Endothelial cell (in vitro differentiated cells): ENCODE measurements at regions not wholly inside any gene's neighbourhood (a gene's known extent, or its start where the extent isn't known, plus 50 kb on each side); places are given as distances from the start of the nearest gene placed in this dataset.
"Not testable (repeated sequence)": the region's sequence is repeated elsewhere in the genome, so short reads cannot be mapped to it uniquely, and the experiment has no call there.

Source experiments
- DNase-seq: peaks from one replicate; pipeline ENCODE4 v3.0.0; 2021; ENCODE audit warnings: low spot score
- H3K27ac Mint-ChIP-seq: one replicate; pipeline ENCODE4 v1.8.0; 2021; ENCODE audit warnings: mixed read lengths, inconsistent platforms; ENCODE audit not compliant: unreplicated experiment
- H3K27me3 Mint-ChIP-seq: one replicate; pipeline ENCODE4 v1.8.0; 2021; ENCODE audit warnings: mild to moderate bottlenecking, moderate library complexity, mixed read lengths, inconsistent platforms; ENCODE audit not compliant: unreplicated experiment
- H3K36me3 Mint-ChIP-seq: one replicate; pipeline ENCODE4 v1.8.0; 2021; ENCODE audit warnings: mild to moderate bottlenecking, low read depth, mixed read lengths, inconsistent platforms; ENCODE audit not compliant: unreplicated experiment
- H3K4me1 Mint-ChIP-seq: one replicate; pipeline ENCODE4 v1.8.0; 2021; ENCODE audit warnings: mild to moderate bottlenecking, mixed read lengths, inconsistent platforms; ENCODE audit not compliant: unreplicated experiment
- H3K4me3 Mint-ChIP-seq: one replicate; pipeline ENCODE4 v1.8.0; 2021; ENCODE audit warnings: mild to moderate bottlenecking, mixed read lengths, inconsistent platforms; ENCODE audit not compliant: unreplicated experiment
- H3K9me3 Mint-ChIP-seq: one replicate; pipeline ENCODE4 v1.8.0; 2021; ENCODE audit warnings: mixed read lengths, inconsistent platforms; ENCODE audit not compliant: unreplicated experiment
- CTCF ChIP-seq: fragments of 200-600 bp; sonication (generic); IDR thresholded peaks from one replicate; pipeline ENCODE4 v1.5.0; 2021; ENCODE audit warnings: antibody characterized with exemption; ENCODE audit not compliant: unreplicated experiment

DNA sequence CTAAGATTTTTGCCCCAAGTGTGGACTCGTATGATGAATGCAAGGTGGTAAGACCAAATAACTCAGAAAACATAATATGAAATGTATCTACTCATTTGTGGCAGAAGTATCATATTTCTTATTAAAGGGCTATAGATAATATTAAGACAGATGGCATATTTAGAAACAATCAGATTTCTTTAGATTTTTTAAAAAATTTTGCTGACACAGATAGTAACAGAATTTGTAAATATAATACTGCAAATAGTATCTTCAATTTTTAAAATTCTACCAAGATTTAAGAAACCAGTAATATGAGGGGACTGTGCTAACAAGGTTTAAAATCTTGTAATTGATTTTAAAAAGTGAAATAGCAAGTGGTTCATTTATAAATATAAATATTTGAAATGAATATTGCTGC, 1064.1 kb downstream of the DIPK2A start:
- no peak for TF ChIP-seq CTCF
- Mint-ChIP-seq H3K27me3 (no peaks in the 10 kb centered on the region), H3K9me3 (no peaks in the 10 kb centered on the region), H3K36me3 (no peaks in the 10 kb centered on the region), H3K4me1 (no peaks in the 10 kb centered on the region), H3K4me3 (no peak overlapping the region), H3K27ac (no peak overlapping the region)
- DNase-seq, result no peak

- H3K4me1 Mint-ChIP-seq, H3K27me3 Mint-ChIP-seq, H3K36me3 Mint-ChIP-seq, H3K27ac Mint-ChIP-seq, H3K4me3 Mint-ChIP-seq, H3K9me3 Mint-ChIP-seq, DNase-seq: not testable (repeated sequence)
Observed at GRCh38 chr3:145054055-145054454, 1082.4 kb downstream of the DIPK2A start.

DNA sequence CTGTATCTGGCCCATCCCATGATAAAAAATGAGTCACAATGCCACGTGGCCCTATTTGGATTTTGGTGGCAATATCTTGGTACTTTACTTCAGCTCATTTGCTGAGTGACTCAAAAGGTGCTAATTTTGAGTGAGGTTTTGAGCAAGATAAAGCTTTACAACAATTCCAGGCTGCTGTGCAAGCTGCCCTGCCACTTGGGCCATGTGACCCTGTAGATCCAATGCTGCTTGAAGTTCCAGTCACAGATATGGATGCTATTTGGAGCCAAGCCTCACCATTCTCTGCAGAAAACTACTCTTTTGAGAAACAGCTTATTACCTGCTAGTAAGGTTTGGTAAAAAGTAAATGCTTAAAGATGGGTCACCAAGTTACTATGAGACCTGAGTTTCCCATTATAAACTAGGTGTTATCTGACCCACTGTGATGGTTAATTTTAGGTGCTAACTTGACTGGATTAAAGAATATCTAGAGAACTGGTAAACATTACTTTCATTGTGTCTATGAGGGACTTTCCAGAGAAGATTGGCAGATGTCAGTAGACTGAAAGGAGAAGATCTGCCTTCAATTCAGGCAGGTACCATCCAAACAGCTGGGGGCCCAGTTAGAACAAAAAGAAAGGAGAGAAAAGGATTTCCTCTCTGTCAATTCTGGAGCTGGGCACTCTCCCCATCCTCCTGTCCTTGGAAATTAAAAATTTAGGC, 1083.9 kb downstream of the DIPK2A start:
- Mint-ChIP-seq H3K9me3 (peaks cover 4% of the 10 kb centered on the region), H3K27me3 (no peaks in the 10 kb centered on the region), H3K4me3 (no peak overlapping the region), H3K27ac (no peak overlapping the region), H3K4me1 (no peaks in the 10 kb centered on the region), H3K36me3 (peaks cover 4% of the 10 kb centered on the region)
- no peak for DNase-seq
- no peak for TF ChIP-seq CTCF

DNA sequence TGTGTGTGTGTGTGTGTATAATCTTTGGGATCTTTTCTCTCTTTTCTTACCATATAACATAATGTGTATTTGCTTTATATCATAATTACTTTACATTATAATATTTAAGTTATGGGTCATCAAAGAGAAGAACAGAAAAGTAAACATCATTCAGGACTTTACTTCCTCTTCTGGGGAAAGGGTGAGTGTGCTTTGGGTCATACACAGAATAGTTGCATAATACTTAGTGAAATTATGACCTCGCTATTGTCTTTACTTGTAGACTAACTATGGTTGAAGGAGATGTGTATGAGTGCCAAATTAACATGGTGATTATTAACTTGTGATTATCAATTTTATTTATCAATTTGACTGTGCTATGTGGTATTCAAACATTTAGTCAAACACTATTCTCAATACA, 1086.9 kb downstream of the DIPK2A start:
- no peak for DNase-seq
- no peak for TF ChIP-seq CTCF
- Mint-ChIP-seq H3K27ac (no peak overlapping the region), H3K4me1 (no peaks in the 10 kb centered on the region), H3K9me3 (peaks cover 14% of the 10 kb centered on the region), H3K4me3 (no peak overlapping the region), H3K36me3 (peaks cover 11% of the 10 kb centered on the region), H3K27me3 (no peaks in the 10 kb centered on the region)

DNA sequence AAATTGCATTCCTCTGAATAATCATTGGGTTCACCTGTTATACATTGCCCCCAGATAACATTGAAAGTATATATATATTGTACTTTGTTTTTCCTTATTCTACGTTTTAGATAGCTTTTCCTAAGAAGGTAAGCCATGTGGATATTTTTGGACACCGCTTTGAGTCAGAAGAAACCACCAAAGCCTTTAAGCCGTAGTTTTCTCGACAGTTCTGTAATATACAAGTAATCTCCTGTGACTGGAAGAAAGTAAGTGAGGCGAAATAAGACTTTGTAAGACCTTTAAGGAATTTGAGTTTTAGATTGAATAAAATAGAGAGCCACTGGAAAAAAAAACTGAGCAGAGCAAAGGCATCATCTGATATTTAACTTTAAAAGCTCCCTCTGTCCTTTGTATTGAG, 1092.0 kb downstream of the DIPK2A start:
- peaks cover 11% of the 10 kb centered on the region for H3K36me3 Mint-ChIP-seq
- no peak overlapping the region for H3K27ac Mint-ChIP-seq
- H3K27me3 Mint-ChIP-seq, result no peaks in the 10 kb centered on the region
- no peak for TF ChIP-seq CTCF
- no peak for DNase-seq
- no peak overlapping the region for H3K4me3 Mint-ChIP-seq
- H3K4me1 Mint-ChIP-seq, result no peaks in the 10 kb centered on the region
- H3K9me3 Mint-ChIP-seq, result peaks cover 14% of the 10 kb centered on the region
